Brain microvascular endothelial cell (primary cell): ENCODE measurements at regions not wholly inside any gene's neighbourhood (a gene's known extent, or its start where the extent isn't known, plus 50 kb on each side); places are given as distances from the start of the nearest gene placed in this dataset.

ENCODE experiments used
- DNase-seq: peaks from one replicate; pipeline ENCODE4 v3.0.0-alpha.2; 2020
- H3K27ac ChIP-seq: fragments of 250-450 bp; sonication (Bioruptor Pico); 2 replicates; pipeline ENCODE4 v1.5.1; 2020; ENCODE audit warnings: mild to moderate bottlenecking, moderate library complexity
- H3K27me3 ChIP-seq: fragments of 250-450 bp; sonication (Bioruptor Pico); replicated peaks from 2 replicates; pipeline ENCODE4 v1.5.1; 2020; ENCODE audit warnings: mild to moderate bottlenecking
- H3K36me3 ChIP-seq: fragments of 250-450 bp; sonication (Bioruptor Pico); replicated peaks from 2 replicates; pipeline ENCODE4 v1.5.1; 2020; ENCODE audit warnings: mild to moderate bottlenecking
- H3K4me3 ChIP-seq: 2 replicates; pipeline ENCODE4 v1.5.1; 2011; ENCODE audit warnings: low read depth, mild to moderate bottlenecking, control low read depth, low read length, moderate library complexity
- CTCF ChIP-seq: IDR thresholded peaks from 2 replicates; pipeline ENCODE4 v1.5.1; 2011; ENCODE audit warnings: low read depth, mild to moderate bottlenecking, moderate library complexity, low read length, control low read depth, inconsistent platforms; ENCODE audit errors: missing control alignments
- in situ Hi-C: cut with HindIII; loops from 2 replicates; pipeline ENCODE4 v1.10.0; 2017; ENCODE audit warnings: low sequenced_read_pairs, low pct_ligation_motif_present

- no peak for TF ChIP-seq CTCF
- no peak overlapping the region for H3K4me3 ChIP-seq
- in situ Hi-C loops: no loop called here
- no peaks in the 10 kb centered on the region for H3K27me3 ChIP-seq
- H3K36me3 ChIP-seq: no peaks in the 10 kb centered on the region
- no peak for DNase-seq
- no peak overlapping the region for H3K27ac ChIP-seq
These were observed 111.4 kb downstream of the ATXN3L start for GRCh38 chrX:13208281-13208935.

- Histone ChIP-seq H3K36me3 (no peaks in the 10 kb centered on the region), H3K4me3 (no peak overlapping the region), H3K27me3 (no peaks in the 10 kb centered on the region), H3K27ac (no peak overlapping the region)
- DNase-seq: no peak
- in situ Hi-C loops: no loop called here
- no peak for TF ChIP-seq CTCF
These were observed 116.6 kb downstream of the ATXN3L start for GRCh38 chrX:13203271-13203670.

GRCh38 chrX:13201605-13202219 is 118.1 kb downstream of the ATXN3L start:
- no peaks in the 10 kb centered on the region for H3K27me3 ChIP-seq
- H3K27ac ChIP-seq: no peak overlapping the region
- no peak overlapping the region for H3K4me3 ChIP-seq
- in situ Hi-C loops: no loop called here
- no peak for DNase-seq
- H3K36me3 ChIP-seq: no peaks in the 10 kb centered on the region
- TF ChIP-seq CTCF: no peak

- DNase-seq: no peak
- Histone ChIP-seq H3K36me3 (no peaks in the 10 kb centered on the region), H3K27me3 (no peaks in the 10 kb centered on the region), H3K4me3 (no peak overlapping the region), H3K27ac (no peak overlapping the region)
- TF ChIP-seq CTCF: no peak
- in situ Hi-C loops: no loop called here
These were observed 119.5 kb downstream of the ATXN3L start for GRCh38 chrX:13200398-13200797.

GRCh38 chrX:13198762-13199064 is 121.1 kb downstream of the ATXN3L start:
- no peak for TF ChIP-seq CTCF
- in situ Hi-C loops: no loop called here
- Histone ChIP-seq H3K27ac (no peak overlapping the region), H3K4me3 (no peak overlapping the region), H3K27me3 (no peaks in the 10 kb centered on the region), H3K36me3 (no peaks in the 10 kb centered on the region)
- DNase-seq: no peak

GRCh38 chrX:13198056-13198761 is 121.6 kb downstream of the ATXN3L start:
- no peak overlapping the region for H3K27ac ChIP-seq
- no peaks in the 10 kb centered on the region for H3K27me3 ChIP-seq
- DNase-seq: no peak
- no peaks in the 10 kb centered on the region for H3K36me3 ChIP-seq
- TF ChIP-seq CTCF: no peak
- no peak overlapping the region for H3K4me3 ChIP-seq
- in situ Hi-C loops: no loop called here
